K562 (cell line): ENCODE measurements at regions not wholly inside any gene's neighbourhood (a gene's known extent, or its start where the extent isn't known, plus 50 kb on each side); places are given as distances from the start of the nearest gene placed in this dataset.

ENCODE experiments used
- E4F1 ChIP-seq: fragments of 250-450 bp; sonication (Bioruptor Pico); IDR thresholded peaks from 2 replicates; pipeline ENCODE4 v1.5.0; 2021; ENCODE audit warnings: mild to moderate bottlenecking, borderline replicate concordance
- MIER1 ChIP-seq: fragments of 450-650 bp; IDR thresholded peaks from 2 replicates; pipeline ENCODE4 v1.6.1; 2016; ENCODE audit warnings: antibody characterized with exemption, mild to moderate bottlenecking, low read depth
- PCBP1 ChIP-seq: fragments of 200-400 bp; formaldehyde crosslinking; IDR thresholded peaks from 2 replicates; pipeline ENCODE4 v1.6.1; 2018; ENCODE audit warnings: mild to moderate bottlenecking, low read depth, low read length; ENCODE audit not compliant: poor library complexity, severe bottlenecking
- TCF3 ChIP-seq: sonication (generic); formaldehyde crosslinking; IDR thresholded peaks from 2 replicates; pipeline ENCODE4 v1.4.0; 2020; ENCODE audit warnings: mild to moderate bottlenecking, missing genetic modification reagents
- ZC3H8 ChIP-seq: fragments of 450-650 bp; IDR thresholded peaks from 2 replicates; pipeline ENCODE4 v1.6.1; 2017
- ZFPM2 ChIP-seq: fragments of 250-450 bp; sonication (Bioruptor Pico); IDR thresholded peaks from 2 replicates; pipeline ENCODE4 v1.5.1; 2022; ENCODE audit warnings: mild to moderate bottlenecking
- ZNF79 ChIP-seq: fragments of 250-450 bp; sonication (Bioruptor Pico); IDR thresholded peaks from 2 replicates; pipeline ENCODE4 v1.4.0; 2020; ENCODE audit warnings: low read depth, mild to moderate bottlenecking, moderate library complexity
- TF ChIP-seq, protein P1 (sequence below), 2 experiments: fragments of 450-650 bp; conservative IDR thresholded peaks; 2 replicates each; pipeline ENCODE4 v1.6.1; 2017; ENCODE audit warnings: mild to moderate bottlenecking in 2 of 2, moderate library complexity in 2 of 2
- TF ChIP-seq, protein P2 (sequence below): sonication (generic); formaldehyde crosslinking; IDR thresholded peaks from 2 replicates; pipeline ENCODE4 v1.8.0; 2022; ENCODE audit warnings: mild to moderate bottlenecking, missing genetic modification reagents

DNA sequence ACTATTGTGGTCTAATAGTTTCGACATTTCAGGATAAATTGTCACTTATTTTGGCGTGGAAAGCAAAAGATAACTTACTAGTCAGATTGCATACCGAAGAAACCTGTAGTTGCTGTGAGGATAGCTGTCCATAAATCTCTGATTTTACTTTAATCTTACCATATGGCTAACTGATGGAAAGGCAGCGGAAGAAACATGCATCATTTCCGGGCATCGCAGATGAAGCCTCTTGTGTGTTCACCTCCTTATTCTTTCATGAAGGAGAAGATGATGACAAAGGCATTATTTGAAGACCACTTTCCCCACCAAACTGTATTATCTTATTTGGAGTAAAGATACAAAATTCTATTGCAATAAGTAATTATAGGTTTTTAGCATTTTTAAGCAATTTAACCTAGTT is 763.6 kb upstream of the SLITRK6 start (continued):
- TF ChIP-seq, protein P1, sequence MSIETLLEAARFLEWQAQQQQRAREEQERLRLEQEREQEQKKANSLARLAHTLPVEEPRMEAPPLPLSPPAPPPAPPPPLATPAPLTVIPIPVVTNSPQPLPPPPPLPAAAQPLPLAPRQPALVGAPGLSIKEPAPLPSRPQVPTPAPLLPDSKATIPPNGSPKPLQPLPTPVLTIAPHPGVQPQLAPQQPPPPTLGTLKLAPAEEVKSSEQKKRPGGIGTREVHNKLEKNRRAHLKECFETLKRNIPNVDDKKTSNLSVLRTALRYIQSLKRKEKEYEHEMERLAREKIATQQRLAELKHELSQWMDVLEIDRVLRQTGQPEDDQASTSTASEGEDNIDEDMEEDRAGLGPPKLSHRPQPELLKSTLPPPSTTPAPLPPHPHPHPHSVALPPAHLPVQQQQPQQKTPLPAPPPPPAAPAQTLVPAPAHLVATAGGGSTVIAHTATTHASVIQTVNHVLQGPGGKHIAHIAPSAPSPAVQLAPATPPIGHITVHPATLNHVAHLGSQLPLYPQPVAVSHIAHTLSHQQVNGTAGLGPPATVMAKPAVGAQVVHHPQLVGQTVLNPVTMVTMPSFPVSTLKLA (conservative IDR thresholded peaks at IDR 0.05) = no peak
- TF ChIP-seq, protein P2, sequence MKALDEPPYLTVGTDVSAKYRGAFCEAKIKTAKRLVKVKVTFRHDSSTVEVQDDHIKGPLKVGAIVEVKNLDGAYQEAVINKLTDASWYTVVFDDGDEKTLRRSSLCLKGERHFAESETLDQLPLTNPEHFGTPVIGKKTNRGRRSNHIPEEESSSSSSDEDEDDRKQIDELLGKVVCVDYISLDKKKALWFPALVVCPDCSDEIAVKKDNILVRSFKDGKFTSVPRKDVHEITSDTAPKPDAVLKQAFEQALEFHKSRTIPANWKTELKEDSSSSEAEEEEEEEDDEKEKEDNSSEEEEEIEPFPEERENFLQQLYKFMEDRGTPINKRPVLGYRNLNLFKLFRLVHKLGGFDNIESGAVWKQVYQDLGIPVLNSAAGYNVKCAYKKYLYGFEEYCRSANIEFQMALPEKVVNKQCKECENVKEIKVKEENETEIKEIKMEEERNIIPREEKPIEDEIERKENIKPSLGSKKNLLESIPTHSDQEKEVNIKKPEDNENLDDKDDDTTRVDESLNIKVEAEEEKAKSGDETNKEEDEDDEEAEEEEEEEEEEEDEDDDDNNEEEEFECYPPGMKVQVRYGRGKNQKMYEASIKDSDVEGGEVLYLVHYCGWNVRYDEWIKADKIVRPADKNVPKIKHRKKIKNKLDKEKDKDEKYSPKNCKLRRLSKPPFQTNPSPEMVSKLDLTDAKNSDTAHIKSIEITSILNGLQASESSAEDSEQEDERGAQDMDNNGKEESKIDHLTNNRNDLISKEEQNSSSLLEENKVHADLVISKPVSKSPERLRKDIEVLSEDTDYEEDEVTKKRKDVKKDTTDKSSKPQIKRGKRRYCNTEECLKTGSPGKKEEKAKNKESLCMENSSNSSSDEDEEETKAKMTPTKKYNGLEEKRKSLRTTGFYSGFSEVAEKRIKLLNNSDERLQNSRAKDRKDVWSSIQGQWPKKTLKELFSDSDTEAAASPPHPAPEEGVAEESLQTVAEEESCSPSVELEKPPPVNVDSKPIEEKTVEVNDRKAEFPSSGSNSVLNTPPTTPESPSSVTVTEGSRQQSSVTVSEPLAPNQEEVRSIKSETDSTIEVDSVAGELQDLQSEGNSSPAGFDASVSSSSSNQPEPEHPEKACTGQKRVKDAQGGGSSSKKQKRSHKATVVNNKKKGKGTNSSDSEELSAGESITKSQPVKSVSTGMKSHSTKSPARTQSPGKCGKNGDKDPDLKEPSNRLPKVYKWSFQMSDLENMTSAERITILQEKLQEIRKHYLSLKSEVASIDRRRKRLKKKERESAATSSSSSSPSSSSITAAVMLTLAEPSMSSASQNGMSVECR = no peak
- no peak for TF ChIP-seq ZNF79 (CRISPR knock-in tag)
- no peak for TF ChIP-seq ZC3H8
- no peak for TF ChIP-seq TCF3
- TF ChIP-seq ZFPM2 (CRISPR knock-in tag) = no peak
- no peak for TF ChIP-seq PCBP1
- no peak for TF ChIP-seq MIER1
- TF ChIP-seq E4F1 = no peak
- TF ChIP-seq, all 486 proteins: peak for 0
